ENCODE measurements at regions not wholly inside any gene's neighbourhood (a gene's known extent, or its start where the extent isn't known, plus 50 kb on each side); places are given as distances from the start of the nearest gene placed in this dataset.

- TF ChIP-seq PATZ1 (CRISPR knock-in tag; IDR thresholded peaks at IDR 0.05; ENCODE audit: borderline replicate concordance), result no peak
- TF ChIP-seq GLIS3 (CRISPR knock-in tag; IDR thresholded peaks at IDR 0.05), result no peak
- no peak for TF ChIP-seq ZNF8 (CRISPR knock-in tag; IDR thresholded peaks at IDR 0.05)
- TF ChIP-seq ARNTL (CRISPR knock-in tag; IDR thresholded peaks at IDR 0.05; ENCODE audit: borderline replicate concordance, low read depth), result no peak
- no peak for TF ChIP-seq SNAI2 (CRISPR knock-in tag; IDR thresholded peaks at IDR 0.05)
- TF ChIP-seq ZFP30 (CRISPR knock-in tag; IDR thresholded peaks at IDR 0.05), result no peak
- TF ChIP-seq TCF4 (CRISPR knock-in tag; IDR thresholded peaks at IDR 0.05; ENCODE audit: borderline replicate concordance), result no peak
- no peak for TF ChIP-seq ZNF70 (CRISPR knock-in tag; IDR thresholded peaks at IDR 0.05)
- no peak for TF ChIP-seq BACH2 (CRISPR knock-in tag; IDR thresholded peaks at IDR 0.05; ENCODE audit: borderline replicate concordance)
- no peak for TF ChIP-seq POU6F1 (CRISPR knock-in tag; IDR thresholded peaks at IDR 0.05; ENCODE audit: borderline replicate concordance, low read depth)
- TF ChIP-seq CREB5 (CRISPR knock-in tag; IDR thresholded peaks at IDR 0.05; ENCODE audit: low read depth), result no peak
- no peak for TF ChIP-seq ZC3H10 (CRISPR knock-in tag; IDR thresholded peaks at IDR 0.05)
- ATAC-seq, result no peak
Observed at GRCh38 chr6:14658030-14658429, 540.5 kb downstream of the CD83 start.

- no peak for ATAC-seq
- no peak for TF ChIP-seq ZC3H10 (CRISPR knock-in tag; IDR thresholded peaks at IDR 0.05)
Observed at GRCh38 chr6:14658886-14659561, 541.5 kb downstream of the CD83 start.

GRCh38 chr6:14659841-14660240 lies 542.3 kb downstream of the CD83 start:
- no peak for TF ChIP-seq ZFP3 (CRISPR knock-in tag; IDR thresholded peaks at IDR 0.05)
- no peak for TF ChIP-seq SNAI2 (CRISPR knock-in tag; IDR thresholded peaks at IDR 0.05)
- no peak for TF ChIP-seq TSHZ2 (CRISPR knock-in tag; IDR thresholded peaks at IDR 0.05)
- TF ChIP-seq ZC3H10 (CRISPR knock-in tag; IDR thresholded peaks at IDR 0.05), result no peak
- TF ChIP-seq POU6F1 (CRISPR knock-in tag; IDR thresholded peaks at IDR 0.05; ENCODE audit: borderline replicate concordance, low read depth), result no peak
- no peak for TF ChIP-seq PATZ1 (CRISPR knock-in tag; IDR thresholded peaks at IDR 0.05; ENCODE audit: borderline replicate concordance)
- no peak for TF ChIP-seq ZNF565 (CRISPR knock-in tag; conservative IDR thresholded peaks at IDR 0.05; ENCODE audit: low read depth)
- no peak for TF ChIP-seq ISL1 (CRISPR knock-in tag; IDR thresholded peaks at IDR 0.05)
- TF ChIP-seq CSDC2 (CRISPR knock-in tag; IDR thresholded peaks at IDR 0.05), result no peak
- TF ChIP-seq RARB (CRISPR knock-in tag; IDR thresholded peaks at IDR 0.05), result no peak
- no peak for TF ChIP-seq ZFP30 (CRISPR knock-in tag; IDR thresholded peaks at IDR 0.05)
- no peak for TF ChIP-seq TOX (CRISPR knock-in tag; IDR thresholded peaks at IDR 0.05; ENCODE audit: borderline replicate concordance)
- no peak for TF ChIP-seq BACH2 (CRISPR knock-in tag; IDR thresholded peaks at IDR 0.05; ENCODE audit: borderline replicate concordance)
- TF ChIP-seq PPARA (CRISPR knock-in tag; IDR thresholded peaks at IDR 0.05; ENCODE audit: borderline replicate concordance), result no peak
- no peak for TF ChIP-seq GLIS3 (CRISPR knock-in tag; IDR thresholded peaks at IDR 0.05)
- no peak for ATAC-seq
